ENCODE measurements at regions not wholly inside any gene's neighbourhood (a gene's known extent, or its start where the extent isn't known, plus 50 kb on each side); places are given as distances from the start of the nearest gene placed in this dataset.

DNA sequence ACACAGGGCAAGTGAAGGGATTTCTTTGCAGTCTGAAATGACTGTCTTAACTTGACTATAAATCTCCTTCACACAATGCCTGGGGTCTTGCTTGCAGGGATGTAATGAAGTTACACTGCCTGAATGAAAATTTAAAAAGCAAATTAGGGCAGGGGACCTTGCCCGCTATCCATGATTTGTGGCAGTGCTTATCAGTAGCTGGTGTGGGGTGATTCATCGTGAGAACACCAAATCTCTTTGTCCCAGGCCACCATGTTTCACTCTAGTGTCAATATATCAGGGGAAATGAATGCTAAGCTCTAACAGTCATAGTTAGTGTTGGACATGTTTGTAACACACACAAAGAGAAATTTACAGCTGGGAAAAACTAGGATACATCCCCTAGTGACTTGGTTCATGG, 713.7 kb upstream of the EPHA7 start:
- Histone ChIP-seq H3K4me3 (no peak overlapping the region), H3K27ac (no peak overlapping the region)

DNA sequence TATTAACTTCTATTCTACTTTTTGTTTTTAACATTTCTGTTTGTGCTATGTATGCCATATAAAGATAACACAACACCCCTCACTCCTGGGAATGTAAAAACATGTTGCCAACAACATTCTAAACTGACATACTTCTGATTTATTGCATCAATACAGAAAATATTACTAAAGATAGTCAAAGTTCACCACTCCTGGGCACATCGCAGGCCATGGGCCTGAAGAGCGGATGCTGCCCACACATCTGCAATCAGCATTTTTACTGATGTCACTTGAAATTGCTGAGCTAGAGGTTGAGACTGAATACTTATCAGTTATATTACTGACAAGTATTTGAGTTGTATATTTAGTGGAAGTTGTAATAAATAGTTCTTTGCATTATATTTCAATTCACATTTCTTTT, 711.9 kb upstream of the EPHA7 start:
- Histone ChIP-seq H3K27ac (no peak overlapping the region), H3K4me3 (no peak overlapping the region)

GRCh38 chr6:94130478-94130877, 711.1 kb upstream of the EPHA7 start:
- no peak overlapping the region for H3K27ac ChIP-seq
- no peak overlapping the region for H3K4me3 ChIP-seq

GRCh38 chr6:94129926-94130325, 710.6 kb upstream of the EPHA7 start:
- Histone ChIP-seq H3K27ac (no peak overlapping the region), H3K4me3 (no peak overlapping the region)

- H3K27ac ChIP-seq, result no peak overlapping the region
- no peak overlapping the region for H3K4me3 ChIP-seq
These were observed 708.4 kb upstream of the EPHA7 start for GRCh38 chr6:94127716-94128115.

DNA sequence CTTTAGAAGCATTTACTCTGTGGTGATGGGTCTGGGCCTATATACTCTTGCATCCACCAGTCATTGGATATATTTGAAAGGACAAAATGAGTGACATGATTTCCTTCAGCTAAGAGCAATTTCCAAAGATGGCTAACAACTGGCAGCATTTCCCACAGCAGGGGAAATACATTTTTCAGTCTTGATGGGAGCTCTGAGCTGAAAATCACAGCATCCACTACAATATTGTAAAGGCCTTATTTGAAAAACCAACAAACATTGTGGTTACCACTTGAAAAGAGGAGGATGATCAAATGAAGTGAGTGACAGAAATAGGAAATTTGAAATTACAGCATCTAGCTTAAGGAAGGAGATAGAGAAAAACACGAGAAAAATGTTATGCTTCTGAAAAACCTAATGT, 705.0 kb upstream of the EPHA7 start:
- H3K27ac ChIP-seq, result no peak overlapping the region

DNA sequence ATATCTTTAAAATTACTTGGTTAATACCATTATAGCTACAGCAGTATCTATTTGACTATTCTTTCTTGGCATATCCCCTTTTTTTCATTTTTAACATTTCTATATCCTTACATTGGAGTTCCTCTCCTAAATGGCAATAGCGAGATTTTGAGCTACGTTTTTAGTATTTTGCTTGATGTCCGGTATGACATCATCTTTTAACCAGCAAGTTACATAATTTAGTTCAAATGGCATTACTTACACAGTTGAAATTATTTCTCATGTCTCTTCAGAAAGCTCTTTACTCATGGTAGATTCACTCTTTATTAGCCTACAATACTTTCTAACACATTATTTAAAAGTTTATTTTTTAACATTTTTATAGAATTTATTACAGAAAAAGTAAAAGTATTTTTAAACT, 701.7 kb upstream of the EPHA7 start:
- Histone ChIP-seq H3K4me3 (no peak overlapping the region), H3K27ac (no peak overlapping the region)

More for the DNA sequence above, 705.0 kb upstream of the EPHA7 start:
- no peak overlapping the region for H3K4me3 ChIP-seq

GRCh38 chr6:94099072-94099471, 679.7 kb upstream of the EPHA7 start:
- no peak overlapping the region for H3K4me3 ChIP-seq
- no peak overlapping the region for H3K27ac ChIP-seq

DNA sequence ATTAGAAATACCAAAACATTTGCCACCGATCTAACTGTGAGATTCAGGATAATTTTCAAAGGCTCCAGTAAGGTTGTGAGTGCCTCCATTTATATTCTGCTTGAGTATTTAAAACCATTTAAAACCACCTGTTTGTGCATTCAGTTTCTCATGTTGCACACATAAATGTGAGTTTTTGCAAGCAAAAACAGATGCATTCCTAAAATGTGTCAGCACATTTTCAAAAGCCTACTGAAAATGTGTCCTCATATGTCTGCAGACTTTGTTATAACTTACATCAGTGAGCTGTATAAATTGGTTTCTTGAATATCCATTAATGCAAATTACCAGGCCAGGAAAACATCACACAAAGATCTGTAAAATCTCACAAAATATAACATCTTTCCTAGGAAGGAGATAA, 676.6 kb upstream of the EPHA7 start:
- no peak overlapping the region for H3K27ac ChIP-seq
- no peak overlapping the region for H3K4me3 ChIP-seq

- no peak overlapping the region for H3K4me3 ChIP-seq
These were observed 670.6 kb upstream of the EPHA7 start for GRCh38 chr6:94089941-94090340.

DNA sequence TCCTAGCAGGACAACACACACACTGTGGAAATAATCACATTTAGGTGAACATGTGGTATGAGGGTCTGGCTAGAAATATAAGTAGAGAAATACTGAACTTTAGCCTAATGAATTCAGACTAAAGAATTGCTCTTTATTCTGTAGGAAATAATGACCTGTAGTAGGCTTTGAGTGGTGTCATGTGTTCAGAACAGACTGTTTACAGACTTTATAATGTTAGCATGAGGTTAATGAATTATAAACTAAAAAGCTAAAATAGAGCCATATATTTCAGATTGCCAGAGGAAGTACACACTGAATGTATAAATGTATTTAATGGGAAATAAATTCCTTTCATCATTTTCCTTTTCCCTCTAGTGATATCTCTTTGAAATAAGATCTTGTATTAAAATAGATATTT, 669.5 kb upstream of the EPHA7 start:
- Histone ChIP-seq H3K4me3 (no peak overlapping the region), H3K27ac (no peak overlapping the region)

More at GRCh38 chr6:94089941-94090340, 670.6 kb upstream of the EPHA7 start:
- H3K27ac ChIP-seq, result no peak overlapping the region

DNA sequence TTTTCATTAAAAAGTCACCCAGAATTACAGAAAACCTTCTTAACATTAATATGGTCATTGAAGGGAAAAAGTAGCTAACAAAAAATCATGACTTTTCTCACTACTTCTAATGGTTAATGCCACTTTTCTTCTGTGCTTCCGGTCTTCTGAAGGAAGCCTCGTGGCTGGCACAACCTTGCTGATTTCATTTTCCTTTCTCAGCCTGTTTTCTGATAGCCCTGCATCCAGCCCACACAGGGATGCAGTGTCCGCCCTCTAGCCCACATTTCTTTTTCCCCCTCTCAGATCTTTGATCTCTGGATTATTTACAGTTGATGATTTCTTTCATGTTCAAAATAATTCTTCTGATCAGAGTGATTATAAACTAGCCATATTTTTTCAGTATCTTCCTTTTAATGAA, 655.4 kb upstream of the EPHA7 start:
- Histone ChIP-seq H3K4me3 (no peak overlapping the region), H3K27ac (no peak overlapping the region)

GRCh38 chr6:94071835-94072234, 652.5 kb upstream of the EPHA7 start:
- no peak overlapping the region for H3K27ac ChIP-seq
- H3K4me3 ChIP-seq, result no peak overlapping the region

DNA sequence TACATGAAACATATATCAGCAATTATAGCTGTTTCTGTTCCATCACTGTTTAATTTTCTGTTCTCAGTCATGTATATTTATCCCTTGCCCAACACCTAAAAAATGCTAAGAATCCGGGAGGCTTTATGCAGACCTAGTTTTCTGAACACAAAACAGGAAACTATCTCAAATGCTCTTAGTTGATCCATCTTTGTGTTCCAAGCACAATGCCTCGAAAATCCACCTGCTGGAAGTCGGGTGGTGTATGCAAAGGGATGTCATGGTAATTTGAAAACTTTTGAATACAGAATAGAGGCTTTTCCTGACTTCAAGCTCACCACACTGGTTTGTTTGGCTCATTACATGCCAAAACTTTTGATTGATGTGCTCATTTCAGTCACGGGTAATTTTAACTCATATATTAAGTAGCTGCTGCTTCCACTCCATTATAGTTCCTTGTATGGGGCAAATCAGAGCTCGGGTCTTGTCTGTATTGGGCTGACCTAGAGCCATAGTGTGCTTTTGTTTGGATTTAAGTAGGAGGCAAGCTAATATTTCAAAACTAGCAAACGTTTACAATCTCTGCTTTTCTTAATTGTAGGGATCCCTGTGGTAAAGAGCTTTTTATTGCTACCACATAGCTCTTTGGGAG, 646.5 kb upstream of the EPHA7 start:
- H3K27ac ChIP-seq, result no peak overlapping the region

GRCh38 chr6:94052749-94053148, 633.4 kb upstream of the EPHA7 start:
- Histone ChIP-seq H3K4me3 (no peak overlapping the region), H3K27ac (no peak overlapping the region)

More for the DNA sequence above, 646.5 kb upstream of the EPHA7 start:
- H3K4me3 ChIP-seq, result no peak overlapping the region

DNA sequence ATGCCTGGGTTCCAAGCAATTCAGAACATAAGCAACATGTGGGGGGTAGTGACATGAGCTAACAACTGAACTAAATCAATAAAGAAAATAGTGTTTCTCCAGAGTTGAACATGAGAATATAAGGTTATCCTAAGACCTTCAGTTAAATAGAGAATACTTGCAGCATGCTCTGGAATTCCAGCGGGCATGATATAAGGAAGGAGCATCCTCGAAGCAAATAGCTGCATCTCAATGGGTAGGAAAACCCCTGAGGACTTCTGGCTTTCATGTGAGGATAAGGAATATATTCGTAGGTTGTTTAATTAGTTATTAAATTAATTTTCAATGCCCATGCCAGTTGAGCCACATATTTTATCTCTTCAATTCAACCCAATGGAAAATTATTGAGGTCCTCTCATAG, 631.2 kb upstream of the EPHA7 start:
- H3K4me3 ChIP-seq, result no peak overlapping the region
- no peak overlapping the region for H3K27ac ChIP-seq

GRCh38 chr6:94049001-94049400, 629.6 kb upstream of the EPHA7 start:
- no peak overlapping the region for H3K4me3 ChIP-seq
- no peak overlapping the region for H3K27ac ChIP-seq

GRCh38 chr6:94045099-94045829, 625.9 kb upstream of the EPHA7 start:
- Histone ChIP-seq H3K27ac (no peak overlapping the region), H3K4me3 (no peak overlapping the region)

DNA sequence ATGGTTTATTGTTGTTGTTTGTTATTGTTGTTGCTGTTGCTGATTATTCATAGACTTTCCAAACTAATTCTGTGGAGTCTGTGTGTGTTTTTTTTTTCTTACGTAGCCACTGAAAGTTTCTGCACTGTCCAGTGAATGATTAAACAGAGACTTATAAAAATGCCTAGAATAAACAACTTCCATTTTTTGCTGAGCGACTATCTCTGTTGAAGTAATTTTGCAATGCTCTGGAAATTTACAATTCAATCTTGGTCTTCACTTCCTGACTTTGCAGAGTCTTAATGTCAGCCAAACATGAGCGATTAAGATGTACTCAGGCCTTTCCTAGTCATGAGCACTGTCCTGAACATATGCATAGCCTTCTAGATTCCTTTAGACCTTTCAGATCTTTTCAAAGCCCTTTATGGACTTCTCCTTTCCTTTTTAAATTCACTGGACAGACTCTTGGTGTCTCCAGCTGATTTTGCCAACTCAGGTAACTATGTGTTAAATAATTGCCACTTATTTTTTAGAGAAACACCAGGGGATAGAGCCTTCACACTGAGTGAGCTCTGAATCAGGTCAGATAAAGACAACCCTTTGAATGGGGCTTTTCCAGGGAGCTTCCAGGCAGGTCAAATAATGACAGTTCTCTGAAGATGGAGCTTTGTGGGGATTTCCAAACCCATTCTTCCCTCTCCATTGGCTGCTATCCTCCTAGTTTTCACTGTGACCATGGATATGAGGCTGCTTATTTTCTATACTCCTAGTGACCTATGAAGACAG, 622.8 kb upstream of the EPHA7 start:
- H3K4me3 ChIP-seq, result no peak overlapping the region

DNA sequence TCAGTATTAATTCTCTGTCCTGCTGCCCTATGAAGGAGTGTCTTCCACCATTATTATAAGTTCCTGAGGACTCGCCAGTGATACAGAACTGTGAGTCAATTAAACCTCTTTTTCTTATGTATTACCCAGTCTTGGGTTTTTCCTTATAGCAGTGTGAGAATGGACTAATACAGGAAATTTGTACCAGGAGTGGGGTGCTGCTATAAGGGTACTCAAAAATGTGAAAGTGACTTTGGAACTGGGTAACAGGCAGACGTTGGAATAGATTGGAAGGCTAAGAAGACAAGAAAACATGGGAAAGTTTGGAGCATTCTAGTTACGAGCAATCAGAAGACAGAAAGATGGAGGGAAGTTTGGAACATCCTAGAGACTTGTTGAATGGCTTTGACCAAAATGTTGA, 616.7 kb upstream of the EPHA7 start:
- no peak overlapping the region for H3K4me3 ChIP-seq
- no peak overlapping the region for H3K27ac ChIP-seq

More for the DNA sequence above, 622.8 kb upstream of the EPHA7 start:
- no peak overlapping the region for H3K27ac ChIP-seq

- Histone ChIP-seq H3K4me3 (no peak overlapping the region), H3K27ac (no peak overlapping the region)
These were observed 608.0 kb upstream of the EPHA7 start for GRCh38 chr6:94027374-94027773.
